COR-L47 (cell line): ENCODE measurements at regions not wholly inside any gene's neighbourhood (a gene's known extent, or its start where the extent isn't known, plus 50 kb on each side); places are given as distances from the start of the nearest gene placed in this dataset.
"Not testable (repeated sequence)": the region's sequence is repeated elsewhere in the genome, so short reads cannot be mapped to it uniquely, and the experiment has no call there.

Experiments used
- DNase-seq: peaks from one replicate; lab custom pipeline; 2025; lab: John Stamatoyannopoulos, UW

DNA sequence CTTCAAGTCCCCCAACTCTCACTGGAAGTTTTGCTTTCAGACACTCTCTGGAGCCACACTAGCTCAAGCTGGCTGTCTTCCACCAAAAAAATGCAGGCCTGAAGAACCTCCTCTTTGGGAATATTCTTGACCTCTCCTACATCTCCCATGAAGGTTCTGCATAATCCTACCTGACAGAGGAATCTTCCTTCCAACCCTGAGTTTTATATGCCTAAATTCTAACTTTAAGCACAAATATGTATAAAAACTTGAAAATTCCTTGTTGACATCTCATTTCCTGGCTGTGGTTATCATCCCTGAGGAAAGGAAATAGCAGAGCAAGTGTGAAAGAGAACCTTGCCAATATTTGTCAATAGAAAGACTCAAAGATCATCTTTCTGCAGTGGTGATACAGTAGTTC is 249.0 kb downstream of the LPIN1 start:
- DNase-seq, result no peak

- no peak for DNase-seq
Measured at GRCh38 chr2:11996618-11997017, 250.2 kb downstream of the LPIN1 start.

GRCh38 chr2:11997142-11997541 is 250.7 kb downstream of the LPIN1 start:
- no peak for DNase-seq

DNA sequence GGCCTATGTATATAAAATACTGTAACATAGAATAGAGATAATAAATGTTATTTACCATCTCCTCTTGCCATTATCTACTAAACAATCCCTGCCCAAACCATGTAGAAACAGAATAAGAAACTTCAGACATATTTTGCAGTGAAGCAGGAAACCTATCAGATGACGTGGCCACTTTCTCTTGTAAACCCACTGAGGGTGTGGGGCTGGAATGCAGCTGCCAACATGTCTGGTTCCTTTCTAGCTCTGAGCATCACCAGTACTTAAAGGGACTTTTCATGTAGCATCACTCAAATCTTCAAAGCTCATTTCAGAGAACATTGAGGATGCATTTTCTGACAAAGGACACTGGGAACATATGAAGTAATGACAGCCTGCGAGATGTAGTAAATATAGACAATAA is 251.8 kb downstream of the LPIN1 start:
- no peak for DNase-seq

- DNase-seq, result no peak
Measured at GRCh38 chr2:11998626-11999378, 252.4 kb downstream of the LPIN1 start.

GRCh38 chr2:12001621-12002020 is 255.2 kb downstream of the LPIN1 start:
- no peak for DNase-seq

GRCh38 chr2:12002215-12002614 is 255.8 kb downstream of the LPIN1 start:
- no peak for DNase-seq

- no peak for DNase-seq
Measured at GRCh38 chr2:12004713-12005112, 258.3 kb downstream of the LPIN1 start.

- peak; percentile 89 for DNase-seq
Measured at GRCh38 chr2:12005886-12006681, 259.7 kb downstream of the LPIN1 start.

GRCh38 chr2:12006850-12007249 is 260.4 kb downstream of the LPIN1 start:
- DNase-seq, result no peak

DNA sequence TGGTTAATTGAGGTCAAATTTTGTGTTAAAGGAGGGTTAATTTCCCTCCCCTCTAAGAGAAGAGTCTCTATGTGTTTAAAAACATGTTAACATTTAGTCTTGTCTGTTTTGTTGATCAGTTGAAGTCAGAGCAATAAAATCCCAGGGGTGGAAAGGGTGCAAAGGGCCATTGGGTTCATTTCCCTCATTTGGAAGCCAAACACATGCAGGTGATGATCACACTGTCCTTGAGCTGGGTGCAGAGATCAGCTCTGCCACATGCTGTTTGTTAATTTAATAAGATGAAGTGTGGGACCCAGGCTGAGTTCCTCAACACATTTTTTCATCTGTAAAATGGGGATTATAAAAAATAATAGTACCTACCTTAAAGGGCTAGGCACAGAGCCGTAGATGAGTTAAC is 260.9 kb downstream of the LPIN1 start:
- DNase-seq, result no peak

GRCh38 chr2:12008425-12009061 is 262.1 kb downstream of the LPIN1 start:
- no peak for DNase-seq

DNA sequence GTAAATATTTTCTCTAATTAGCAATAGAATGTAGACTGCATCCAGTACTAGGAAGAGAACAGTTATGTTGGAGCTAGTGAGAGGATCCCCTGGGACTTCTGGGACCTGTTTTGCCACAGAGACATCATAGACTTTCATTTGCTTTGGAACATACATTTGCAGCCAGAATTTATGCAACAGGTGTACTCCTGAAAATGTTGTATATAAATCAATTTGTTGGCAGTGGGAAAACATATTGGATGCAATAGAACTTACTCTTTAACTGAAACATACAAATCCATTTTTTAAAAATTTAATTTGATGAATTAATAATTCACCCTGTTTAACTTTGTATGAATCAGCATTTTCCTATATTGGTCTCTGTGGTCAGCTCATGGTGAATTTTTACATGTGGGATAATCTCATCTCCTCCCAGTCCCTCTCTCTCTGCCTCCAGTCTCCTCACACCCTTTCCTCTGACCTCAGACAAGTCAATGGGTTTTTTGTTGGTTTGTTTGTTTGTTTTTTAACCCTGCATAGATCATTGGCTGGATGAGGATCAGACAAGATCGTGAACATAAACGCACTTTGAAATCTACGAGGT is 263.0 kb downstream of the LPIN1 start:
- no peak for DNase-seq

- no peak for DNase-seq
Measured at GRCh38 chr2:12010059-12010458, 263.6 kb downstream of the LPIN1 start.

- no peak for DNase-seq
Measured at GRCh38 chr2:12010779-12011178, 264.3 kb downstream of the LPIN1 start.

GRCh38 chr2:12014088-12014960 is 267.9 kb downstream of the LPIN1 start:
- DNase-seq, result peak; percentile 9

DNA sequence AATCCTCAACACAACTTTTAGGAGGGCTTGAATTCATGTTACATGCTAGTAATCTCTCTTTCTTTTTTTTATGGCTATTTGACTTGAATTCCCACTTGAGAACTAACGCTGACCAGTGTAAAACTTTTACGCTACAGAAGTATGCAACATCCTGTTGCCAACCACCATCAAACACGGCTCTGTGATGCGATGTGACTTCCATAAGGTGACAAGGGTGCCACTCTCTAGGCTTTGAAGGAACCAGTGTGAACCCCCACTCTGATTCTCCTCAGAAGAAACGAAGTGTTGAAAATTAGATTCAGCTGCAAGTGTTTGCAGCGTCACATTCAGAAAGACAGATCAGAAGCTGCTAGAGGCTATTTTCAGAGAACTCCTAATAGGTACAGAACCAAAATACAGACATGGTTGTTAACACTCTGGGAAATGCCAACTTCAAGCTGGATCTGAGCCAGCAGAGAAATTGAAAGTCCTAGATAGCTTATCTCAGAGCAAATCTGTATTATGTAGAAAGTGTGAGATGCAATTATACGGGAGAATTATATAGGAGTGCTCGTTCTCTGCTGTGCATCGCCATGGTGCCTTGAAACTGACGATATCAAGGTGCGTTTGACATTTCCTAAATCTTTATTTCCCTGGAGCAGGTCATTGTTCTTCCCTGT is 271.2 kb downstream of the LPIN1 start:
- DNase-seq, result no peak

DNA sequence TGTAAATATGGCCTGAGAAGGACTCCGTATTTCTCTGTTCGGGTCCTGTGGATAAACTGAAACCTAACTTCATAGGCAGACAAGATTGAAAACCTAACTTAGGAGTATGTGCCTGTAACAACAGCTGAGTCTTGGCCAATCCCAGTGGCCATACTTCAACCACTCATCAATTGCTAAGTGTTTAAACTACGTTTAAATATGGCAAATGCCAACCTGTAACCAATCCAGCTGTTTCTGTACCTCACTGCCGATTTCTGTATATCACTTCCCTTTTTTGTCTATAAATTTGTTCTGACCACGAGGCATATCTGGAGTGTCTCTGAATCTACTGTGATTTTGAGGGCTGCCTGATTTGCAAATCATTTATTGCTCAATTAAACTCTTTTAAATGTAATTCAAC is 272.3 kb downstream of the LPIN1 start:
- DNase-seq, result not testable (repeated sequence)

- no peak for DNase-seq
Measured at GRCh38 chr2:12020833-12021469, 274.5 kb downstream of the LPIN1 start.

- DNase-seq, result not testable (repeated sequence)
Measured at GRCh38 chr2:12024197-12024907, 277.9 kb downstream of the LPIN1 start.
